ENCODE measurements at regions not wholly inside any gene's neighbourhood (a gene's known extent, or its start where the extent isn't known, plus 50 kb on each side); places are given as distances from the start of the nearest gene placed in this dataset.

DNA sequence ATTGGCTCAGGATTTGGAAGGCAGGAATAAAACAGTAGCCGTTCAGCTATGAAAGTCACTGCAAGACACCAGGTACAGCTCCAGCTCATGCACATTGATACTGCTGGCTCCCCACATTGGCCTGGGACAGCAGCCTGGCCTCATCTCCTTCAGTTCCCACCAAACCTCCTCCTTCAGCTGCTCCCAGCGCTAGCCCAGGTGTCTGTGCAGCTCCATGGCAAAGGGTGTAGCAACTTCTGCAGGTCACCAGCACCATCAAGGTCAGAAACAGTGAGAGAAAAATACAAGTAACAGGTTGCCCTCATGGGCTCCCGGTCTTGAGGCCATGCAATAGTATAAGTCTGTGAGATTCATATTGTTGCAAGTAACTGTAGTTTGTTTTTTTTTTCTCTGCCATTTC lies 216.7 kb upstream of the CTAGE1 start:
- no peak for TF ChIP-seq ZNF416 (CRISPR knock-in tag; IDR thresholded peaks at IDR 0.05)
- TF ChIP-seq, protein P1, sequence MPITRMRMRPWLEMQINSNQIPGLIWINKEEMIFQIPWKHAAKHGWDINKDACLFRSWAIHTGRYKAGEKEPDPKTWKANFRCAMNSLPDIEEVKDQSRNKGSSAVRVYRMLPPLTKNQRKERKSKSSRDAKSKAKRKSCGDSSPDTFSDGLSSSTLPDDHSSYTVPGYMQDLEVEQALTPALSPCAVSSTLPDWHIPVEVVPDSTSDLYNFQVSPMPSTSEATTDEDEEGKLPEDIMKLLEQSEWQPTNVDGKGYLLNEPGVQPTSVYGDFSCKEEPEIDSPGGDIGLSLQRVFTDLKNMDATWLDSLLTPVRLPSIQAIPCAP (CRISPR knock-in tag; IDR thresholded peaks at IDR 0.05) = no peak
- TF ChIP-seq, protein P2, sequence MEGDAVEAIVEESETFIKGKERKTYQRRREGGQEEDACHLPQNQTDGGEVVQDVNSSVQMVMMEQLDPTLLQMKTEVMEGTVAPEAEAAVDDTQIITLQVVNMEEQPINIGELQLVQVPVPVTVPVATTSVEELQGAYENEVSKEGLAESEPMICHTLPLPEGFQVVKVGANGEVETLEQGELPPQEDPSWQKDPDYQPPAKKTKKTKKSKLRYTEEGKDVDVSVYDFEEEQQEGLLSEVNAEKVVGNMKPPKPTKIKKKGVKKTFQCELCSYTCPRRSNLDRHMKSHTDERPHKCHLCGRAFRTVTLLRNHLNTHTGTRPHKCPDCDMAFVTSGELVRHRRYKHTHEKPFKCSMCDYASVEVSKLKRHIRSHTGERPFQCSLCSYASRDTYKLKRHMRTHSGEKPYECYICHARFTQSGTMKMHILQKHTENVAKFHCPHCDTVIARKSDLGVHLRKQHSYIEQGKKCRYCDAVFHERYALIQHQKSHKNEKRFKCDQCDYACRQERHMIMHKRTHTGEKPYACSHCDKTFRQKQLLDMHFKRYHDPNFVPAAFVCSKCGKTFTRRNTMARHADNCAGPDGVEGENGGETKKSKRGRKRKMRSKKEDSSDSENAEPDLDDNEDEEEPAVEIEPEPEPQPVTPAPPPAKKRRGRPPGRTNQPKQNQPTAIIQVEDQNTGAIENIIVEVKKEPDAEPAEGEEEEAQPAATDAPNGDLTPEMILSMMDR (IDR thresholded peaks at IDR 0.05) = no peak
- no peak for TF ChIP-seq MYBL2 (CRISPR knock-in tag; IDR thresholded peaks at IDR 0.05)
- TF ChIP-seq, protein P3, sequence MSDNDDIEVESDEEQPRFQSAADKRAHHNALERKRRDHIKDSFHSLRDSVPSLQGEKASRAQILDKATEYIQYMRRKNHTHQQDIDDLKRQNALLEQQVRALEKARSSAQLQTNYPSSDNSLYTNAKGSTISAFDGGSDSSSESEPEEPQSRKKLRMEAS (CRISPR knock-in tag; IDR thresholded peaks at IDR 0.05) = no peak
- TF ChIP-seq JUN (CRISPR knock-in tag; IDR thresholded peaks at IDR 0.05) = no peak
- TF ChIP-seq, protein P4, sequence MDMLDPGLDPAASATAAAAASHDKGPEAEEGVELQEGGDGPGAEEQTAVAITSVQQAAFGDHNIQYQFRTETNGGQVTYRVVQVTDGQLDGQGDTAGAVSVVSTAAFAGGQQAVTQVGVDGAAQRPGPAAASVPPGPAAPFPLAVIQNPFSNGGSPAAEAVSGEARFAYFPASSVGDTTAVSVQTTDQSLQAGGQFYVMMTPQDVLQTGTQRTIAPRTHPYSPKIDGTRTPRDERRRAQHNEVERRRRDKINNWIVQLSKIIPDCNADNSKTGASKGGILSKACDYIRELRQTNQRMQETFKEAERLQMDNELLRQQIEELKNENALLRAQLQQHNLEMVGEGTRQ (CRISPR knock-in tag; IDR thresholded peaks at IDR 0.05) = no peak

All from WTC11 (cell line).